ENCODE measurements at regions not wholly inside any gene's neighbourhood (a gene's known extent, or its start where the extent isn't known, plus 50 kb on each side); places are given as distances from the start of the nearest gene placed in this dataset.

- POLR2A ChIA-PET = no interaction called here
- TF ChIP-seq FOXK2 (IDR thresholded peaks at IDR 0.05) = no peak
- TF ChIP-seq BHLHE40 (IDR thresholded peaks at IDR 0.05; ENCODE audit: borderline replicate concordance) = no peak
- no peak for TF ChIP-seq L3MBTL2 (conservative IDR thresholded peaks at IDR 0.05)
- no peak for TF ChIP-seq LEF1 (IDR thresholded peaks at IDR 0.05; ENCODE audit: borderline replicate concordance)
- no peak for TF ChIP-seq SP1 (IDR thresholded peaks at IDR 0.05)
- no peak for TF ChIP-seq TARDBP (IDR thresholded peaks at IDR 0.05)
- TF ChIP-seq ZNF384 (IDR thresholded peaks at IDR 0.05) = no peak
- TF ChIP-seq PKNOX1 (IDR thresholded peaks at IDR 0.05) = no peak
- TF ChIP-seq ARNT (IDR thresholded peaks at IDR 0.05) = no peak
- DNase-seq (ENCODE audit: extremely low spot score) = no peak
- CTCF ChIA-PET = no interaction called here
Observed at GRCh38 chr9:13746876-13747275, 467.4 kb upstream of the MPDZ start.

GRCh38 chr9:13744261-13744901 is 464.9 kb upstream of the MPDZ start:
- CTCF ChIA-PET = no interaction called here
- DNase-seq (ENCODE audit: extremely low spot score) = no peak
- POLR2A ChIA-PET = no interaction called here
- no peak for TF ChIP-seq FOXK2 (IDR thresholded peaks at IDR 0.05)
- TF ChIP-seq FOXM1 (IDR thresholded peaks at IDR 0.05; ENCODE audit: borderline replicate concordance) = no peak
- TF ChIP-seq CTBP1 (IDR thresholded peaks at IDR 0.05; ENCODE audit: borderline replicate concordance) = no peak

GRCh38 chr9:13737885-13738284 is 458.4 kb upstream of the MPDZ start:
- POLR2A ChIA-PET = no interaction called here
- CTCF ChIA-PET = no interaction called here
- DNase-seq (ENCODE audit: extremely low spot score) = no peak
- TF ChIP-seq PKNOX1 (IDR thresholded peaks at IDR 0.05) = no peak
- TF ChIP-seq LEF1 (IDR thresholded peaks at IDR 0.05; ENCODE audit: borderline replicate concordance) = no peak
- TF ChIP-seq FOXK2 (IDR thresholded peaks at IDR 0.05) = no peak
- no peak for TF ChIP-seq FOXA1 (IDR thresholded peaks at IDR 0.05)
- TF ChIP-seq TARDBP (IDR thresholded peaks at IDR 0.05) = no peak

- TF ChIP-seq SUZ12 (IDR thresholded peaks at IDR 0.05) (no peak), L3MBTL2 (conservative IDR thresholded peaks at IDR 0.05) (no peak), HDGF (IDR thresholded peaks at IDR 0.05; ENCODE audit: borderline replicate concordance) (no peak)
- CTCF ChIA-PET = interaction anchor here (0.6 kb wide), 1 partner anchor 7 kb away, joined by 4 read pairs; no protein-coding TSS in a partner anchor
- DNase-seq (ENCODE audit: extremely low spot score) = no peak
- POLR2A ChIA-PET = no interaction called here
Observed at GRCh38 chr9:13735181-13735580, 455.7 kb upstream of the MPDZ start.

GRCh38 chr9:13734601-13735000 is 455.1 kb upstream of the MPDZ start:
- TF ChIP-seq BHLHE40 (IDR thresholded peaks at IDR 0.05; ENCODE audit: borderline replicate concordance) (no peak), NFRKB (IDR thresholded peaks at IDR 0.05) (no peak), FOXK2 (IDR thresholded peaks at IDR 0.05) (no peak), CTBP1 (IDR thresholded peaks at IDR 0.05; ENCODE audit: borderline replicate concordance) (no peak), FOXA1 (IDR thresholded peaks at IDR 0.05) (no peak), PKNOX1 (IDR thresholded peaks at IDR 0.05) (no peak), L3MBTL2 (conservative IDR thresholded peaks at IDR 0.05) (no peak), SP1 (IDR thresholded peaks at IDR 0.05) (no peak), ELF4 (IDR thresholded peaks at IDR 0.05) (no peak), ZNF384 (IDR thresholded peaks at IDR 0.05) (no peak), SUZ12 (IDR thresholded peaks at IDR 0.05) (no peak), HDGF (IDR thresholded peaks at IDR 0.05; ENCODE audit: borderline replicate concordance) (no peak)
- ChIA-PET POLR2A (no interaction called here), CTCF (no interaction called here)
- DNase-seq (ENCODE audit: extremely low spot score) = no peak

- POLR2A ChIA-PET = no interaction called here
- no peak for DNase-seq (ENCODE audit: extremely low spot score)
- CTCF ChIA-PET = no interaction called here
- TF ChIP-seq NFRKB (IDR thresholded peaks at IDR 0.05) = no peak
- no peak for TF ChIP-seq BHLHE40 (IDR thresholded peaks at IDR 0.05; ENCODE audit: borderline replicate concordance)
- TF ChIP-seq ZNF384 (IDR thresholded peaks at IDR 0.05) = no peak
- TF ChIP-seq SUZ12 (IDR thresholded peaks at IDR 0.05) = no peak
- no peak for TF ChIP-seq FOXK2 (IDR thresholded peaks at IDR 0.05)
- no peak for TF ChIP-seq SP1 (IDR thresholded peaks at IDR 0.05)
- no peak for TF ChIP-seq FOXM1 (IDR thresholded peaks at IDR 0.05; ENCODE audit: borderline replicate concordance)
- no peak for TF ChIP-seq TARDBP (IDR thresholded peaks at IDR 0.05)
- no peak for TF ChIP-seq ARNT (IDR thresholded peaks at IDR 0.05)
- no peak for TF ChIP-seq FOXA1 (IDR thresholded peaks at IDR 0.05)
- no peak for TF ChIP-seq LEF1 (IDR thresholded peaks at IDR 0.05; ENCODE audit: borderline replicate concordance)
Observed at GRCh38 chr9:13732290-13732689, 452.8 kb upstream of the MPDZ start.

GRCh38 chr9:13731637-13732036 is 452.1 kb upstream of the MPDZ start:
- POLR2A ChIA-PET = no interaction called here
- CTCF ChIA-PET = no interaction called here
- TF ChIP-seq L3MBTL2 (conservative IDR thresholded peaks at IDR 0.05) = no peak
- TF ChIP-seq FOXA1 (IDR thresholded peaks at IDR 0.05) = no peak
- no peak for TF ChIP-seq TARDBP (IDR thresholded peaks at IDR 0.05)
- TF ChIP-seq FOXM1 (IDR thresholded peaks at IDR 0.05; ENCODE audit: borderline replicate concordance) = no peak
- no peak for DNase-seq (ENCODE audit: extremely low spot score)

Measured in HEK293T (cell line).